Calu3 (cell line): ENCODE measurements at regions not wholly inside any gene's neighbourhood (a gene's known extent, or its start where the extent isn't known, plus 50 kb on each side); places are given as distances from the start of the nearest gene placed in this dataset.

Experiments used
- BruUV-seq: library from RNA; stranded (reverse); fragments of 400-500 nt; replicated peaks from 2 replicates; lab custom pipeline; 2021; lab: Mats Ljungman, UMichigan
- CTCF ChIA-PET: fragments of 300-600 bp; sonication (Branson Sonifier 250); formaldehyde crosslinking; loops from one replicate; lab custom pipeline; 2022; ENCODE audit warnings: antibody characterized with exemption; lab: Charles Lee
- DNase-seq: peaks from one replicate; pipeline ENCODE4 v3.0.0; 2022
- H3K27ac Mint-ChIP-seq: one replicate; pipeline ENCODE4 v1.8.0; 2022; ENCODE audit warnings: mixed read lengths; ENCODE audit not compliant: unreplicated experiment
- H3K27me3 Mint-ChIP-seq: one replicate; pipeline ENCODE4 v1.8.0; 2022; ENCODE audit warnings: mixed read lengths; ENCODE audit not compliant: unreplicated experiment
- H3K36me3 Mint-ChIP-seq: one replicate; pipeline ENCODE4 v1.8.0; 2022; ENCODE audit warnings: mild to moderate bottlenecking, moderate library complexity, mixed read lengths; ENCODE audit not compliant: insufficient read depth, unreplicated experiment
- H3K4me1 Mint-ChIP-seq: one replicate; pipeline ENCODE4 v1.8.0; 2022; ENCODE audit warnings: mild to moderate bottlenecking, low read depth, mixed read lengths; ENCODE audit not compliant: unreplicated experiment
- H3K4me3 Mint-ChIP-seq: one replicate; pipeline ENCODE4 v1.8.0; 2022; ENCODE audit warnings: mild to moderate bottlenecking, low read depth, moderate library complexity, mixed read lengths; ENCODE audit not compliant: unreplicated experiment
- H3K9me3 Mint-ChIP-seq: one replicate; pipeline ENCODE4 v1.8.0; 2022; ENCODE audit warnings: low read depth, mixed read lengths; ENCODE audit not compliant: unreplicated experiment
- CTCF ChIP-seq: fragments of 200-600 bp; IDR thresholded peaks from one replicate; pipeline ENCODE4 v1.8.0; 2022; ENCODE audit warnings: antibody characterized with exemption; ENCODE audit not compliant: unreplicated experiment
- intact Hi-C: fragments of 100-400 bp; cut with micrococcal nuclease; formaldehyde crosslinking; loops from one replicate; pipeline ENCODE4 v1.10.0; 2022; ENCODE audit not compliant: unreplicated experiment

GRCh38 chrX:47751670-47752069 lies 85.0 kb upstream of the ZNF81 start:
- intact Hi-C loops, result loop anchor here (1.0 kb wide), 1 partner anchor 254 kb away; no protein-coding TSS in a partner anchor
- Mint-ChIP-seq H3K9me3 (no peaks in the 10 kb centered on the region), H3K27ac (no peak overlapping the region), H3K27me3 (peaks cover 52% of the 10 kb centered on the region), H3K4me1 (no peaks in the 10 kb centered on the region), H3K36me3 (no peaks in the 10 kb centered on the region), H3K4me3 (no peak overlapping the region)
- CTCF ChIA-PET, result interaction anchor here (1.1 to 1.8 kb wide), 2 partner anchors 101 to 254 kb away, joined by 4 to 8 read pairs; partner anchors contain the start of gene ELK1
- TF ChIP-seq CTCF, result peak; percentile 47
- no TSS peak for BruUV-seq
- DNase-seq, result peak; percentile 64

- Mint-ChIP-seq H3K27ac (no peak overlapping the region), H3K9me3 (no peaks in the 10 kb centered on the region)
- CTCF ChIA-PET, result no interaction called here
Observed at GRCh38 chrX:47749185-47749967, 87.3 kb upstream of the ZNF81 start.

GRCh38 chrX:47748576-47748975 lies 88.1 kb upstream of the ZNF81 start:
- CTCF ChIA-PET, result no interaction called here
- Mint-ChIP-seq H3K4me1 (no peaks in the 10 kb centered on the region), H3K4me3 (no peak overlapping the region), H3K9me3 (no peaks in the 10 kb centered on the region), H3K36me3 (no peaks in the 10 kb centered on the region), H3K27ac (no peak overlapping the region), H3K27me3 (peaks cover 41% of the 10 kb centered on the region)
- DNase-seq, result no peak
- intact Hi-C loops, result no loop called here
- no TSS peak for BruUV-seq
- TF ChIP-seq CTCF, result no peak

More at GRCh38 chrX:47749185-47749967, 87.3 kb upstream of the ZNF81 start:
- Mint-ChIP-seq H3K4me1 (no peaks in the 10 kb centered on the region), H3K27me3 (peaks cover 42% of the 10 kb centered on the region), H3K36me3 (no peaks in the 10 kb centered on the region), H3K4me3 (no peak overlapping the region)
- no peak for TF ChIP-seq CTCF
- no TSS peak for BruUV-seq
- no peak for DNase-seq
- intact Hi-C loops, result no loop called here

GRCh38 chrX:47746446-47746845 lies 87.5 kb upstream of the UXT start:
- no TSS peak for BruUV-seq
- no peak for DNase-seq
- Mint-ChIP-seq H3K27me3 (peaks cover 41% of the 10 kb centered on the region), H3K4me1 (no peaks in the 10 kb centered on the region), H3K4me3 (no peak overlapping the region), H3K27ac (no peak overlapping the region), H3K9me3 (no peaks in the 10 kb centered on the region), H3K36me3 (no peaks in the 10 kb centered on the region)
- no peak for TF ChIP-seq CTCF
- CTCF ChIA-PET, result no interaction called here
- intact Hi-C loops, result no loop called here
